ENCODE measurements at regions not wholly inside any gene's neighbourhood (a gene's known extent, or its start where the extent isn't known, plus 50 kb on each side); places are given as distances from the start of the nearest gene placed in this dataset.

DNA sequence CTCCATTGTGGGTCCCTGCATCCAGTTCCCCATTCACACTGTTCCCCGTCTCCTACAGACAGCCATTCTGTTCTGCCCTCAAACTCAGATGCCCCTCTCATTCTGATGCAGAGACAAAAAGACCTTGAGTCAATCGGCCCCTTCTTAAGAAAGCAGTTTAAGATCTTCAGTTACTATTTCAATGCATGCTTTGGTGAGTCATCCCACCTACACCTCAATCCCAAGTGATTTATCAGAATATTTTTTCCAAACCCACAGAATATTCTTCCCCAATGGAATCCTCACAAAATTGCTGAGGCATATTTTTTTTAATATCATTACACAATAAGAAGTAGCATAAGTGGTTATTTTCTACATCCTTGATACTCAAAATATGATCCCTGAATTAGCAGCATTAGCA lies 92.4 kb upstream of the SLC1A1 start:
- peaks cover 8% of the 10 kb centered on the region for H3K27me3 Mint-ChIP-seq (ENCODE audit: low read depth, poor library complexity)
- no peak for TF ChIP-seq CTCF (IDR thresholded peaks at IDR 0.05)
- no peak overlapping the region for H3K4me3 Mint-ChIP-seq
- H3K4me1 Mint-ChIP-seq = no peaks in the 10 kb centered on the region
- H3K27ac Mint-ChIP-seq = no peak overlapping the region
- DNase-seq = no peak
- H3K9me3 Mint-ChIP-seq = peaks cover 11% of the 10 kb centered on the region
- no peaks in the 10 kb centered on the region for H3K36me3 Mint-ChIP-seq (ENCODE audit: low read depth)

DNA sequence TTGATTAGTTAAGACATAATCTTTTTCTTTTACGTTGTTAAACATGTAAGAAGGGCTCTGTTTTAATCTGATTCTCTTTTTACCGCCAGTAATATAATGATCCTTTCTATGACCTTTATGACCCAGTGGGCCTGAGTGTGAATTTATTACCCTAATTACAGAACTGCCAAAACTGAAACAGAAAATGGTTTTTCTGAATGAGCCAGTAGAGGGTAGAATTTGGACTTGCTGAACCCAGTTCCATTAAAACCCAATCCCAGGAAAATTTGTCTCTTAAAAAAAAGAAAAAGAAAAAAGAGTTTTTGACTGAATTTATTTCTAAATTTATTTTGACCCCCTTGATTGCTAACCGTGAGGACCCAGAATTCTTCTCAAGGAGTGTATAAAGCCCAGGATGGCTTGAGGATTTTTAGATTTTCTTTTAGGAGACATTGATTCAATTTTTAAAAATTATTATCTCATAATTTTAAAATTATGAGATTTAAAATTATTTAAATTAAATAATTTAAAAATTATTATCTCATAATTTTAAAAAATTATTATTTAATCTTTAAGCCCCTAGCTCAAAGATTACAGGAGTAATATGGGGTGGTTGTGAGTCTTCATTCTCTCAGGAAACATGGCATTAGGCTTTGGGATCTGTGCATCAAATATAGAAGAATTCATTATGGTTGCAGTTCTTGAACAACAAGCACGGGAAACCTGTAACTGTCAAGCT lies 94.1 kb upstream of the GLIS3 start:
- Mint-ChIP-seq H3K27ac (no peak overlapping the region), H3K36me3 (ENCODE audit: low read depth) (no peaks in the 10 kb centered on the region), H3K27me3 (ENCODE audit: low read depth, poor library complexity) (peaks cover 10% of the 10 kb centered on the region), H3K4me1 (no peaks in the 10 kb centered on the region), H3K4me3 (no peak overlapping the region), H3K9me3 (no peaks in the 10 kb centered on the region)
- no peak for TF ChIP-seq CTCF (IDR thresholded peaks at IDR 0.05)
- DNase-seq = no peak

DNA sequence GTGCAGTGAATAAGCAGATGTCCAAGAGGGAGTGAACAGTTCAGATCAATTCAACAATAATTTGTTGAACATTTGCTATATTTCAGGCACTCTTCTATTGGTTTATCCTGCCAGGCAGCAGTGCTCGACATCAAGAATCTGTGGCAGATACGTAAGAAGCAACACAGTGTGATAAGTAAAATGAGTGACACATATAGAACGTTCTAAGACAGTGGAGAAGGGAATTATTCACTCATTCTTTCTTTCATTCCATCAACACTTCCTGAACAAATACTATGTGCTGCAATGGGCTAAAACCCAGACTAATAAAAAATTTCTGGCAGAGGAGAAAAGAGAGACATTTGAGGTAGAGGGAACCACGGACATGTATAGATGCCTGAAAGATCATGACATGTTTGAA lies 89.9 kb upstream of the GLIS3 start:
- H3K36me3 Mint-ChIP-seq (ENCODE audit: low read depth) = no peaks in the 10 kb centered on the region
- DNase-seq = no peak
- H3K27me3 Mint-ChIP-seq (ENCODE audit: low read depth, poor library complexity) = peaks cover 12% of the 10 kb centered on the region
- H3K27ac Mint-ChIP-seq = no peak overlapping the region
- no peak overlapping the region for H3K4me3 Mint-ChIP-seq
- H3K4me1 Mint-ChIP-seq = no peaks in the 10 kb centered on the region
- H3K9me3 Mint-ChIP-seq = no peaks in the 10 kb centered on the region
- TF ChIP-seq CTCF (IDR thresholded peaks at IDR 0.05) = no peak

GRCh38 chr9:4389003-4389402 lies 89.1 kb upstream of the GLIS3 start:
- no peak overlapping the region for H3K27ac Mint-ChIP-seq
- H3K4me1 Mint-ChIP-seq = no peaks in the 10 kb centered on the region
- H3K4me3 Mint-ChIP-seq = no peak overlapping the region
- H3K36me3 Mint-ChIP-seq (ENCODE audit: low read depth) = no peaks in the 10 kb centered on the region
- peaks cover 12% of the 10 kb centered on the region for H3K27me3 Mint-ChIP-seq (ENCODE audit: low read depth, poor library complexity)
- no peaks in the 10 kb centered on the region for H3K9me3 Mint-ChIP-seq
- TF ChIP-seq CTCF (IDR thresholded peaks at IDR 0.05) = no peak
- no peak for DNase-seq

- H3K4me1 Mint-ChIP-seq = no peaks in the 10 kb centered on the region
- DNase-seq = no peak
- no peak overlapping the region for H3K27ac Mint-ChIP-seq
- H3K36me3 Mint-ChIP-seq (ENCODE audit: low read depth) = no peaks in the 10 kb centered on the region
- TF ChIP-seq CTCF (IDR thresholded peaks at IDR 0.05) = no peak
- H3K4me3 Mint-ChIP-seq = no peak overlapping the region
- H3K27me3 Mint-ChIP-seq (ENCODE audit: low read depth, poor library complexity) = peaks cover 12% of the 10 kb centered on the region
- no peaks in the 10 kb centered on the region for H3K9me3 Mint-ChIP-seq
These were observed 87.0 kb upstream of the GLIS3 start for GRCh38 chr9:4386819-4387218.

DNA sequence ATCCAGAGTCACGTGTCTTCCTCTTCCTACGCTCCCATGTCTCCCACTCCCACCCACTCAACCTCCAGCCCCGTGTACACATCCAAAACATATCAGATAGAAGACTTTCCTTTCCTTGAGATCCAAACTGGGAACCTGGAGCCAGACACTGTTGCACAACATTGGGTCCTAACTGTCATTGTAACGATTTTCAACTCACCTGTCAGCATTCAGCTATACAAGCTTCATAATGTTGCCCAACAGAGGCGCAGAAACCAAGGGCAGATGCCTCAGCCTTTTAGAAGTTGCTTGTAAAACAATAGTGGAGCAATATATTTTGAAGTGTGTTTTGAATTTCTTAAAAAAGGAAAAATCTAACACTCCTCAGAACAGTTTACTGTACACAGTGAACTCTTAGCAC lies 84.9 kb upstream of the GLIS3 start:
- Mint-ChIP-seq H3K4me1 (no peaks in the 10 kb centered on the region), H3K9me3 (no peaks in the 10 kb centered on the region), H3K36me3 (ENCODE audit: low read depth) (no peaks in the 10 kb centered on the region), H3K4me3 (no peak overlapping the region), H3K27me3 (ENCODE audit: low read depth, poor library complexity) (peaks cover 12% of the 10 kb centered on the region), H3K27ac (no peak overlapping the region)
- no peak for TF ChIP-seq CTCF (IDR thresholded peaks at IDR 0.05)
- DNase-seq = no peak
